ENCODE measurements at regions not wholly inside any gene's neighbourhood (a gene's known extent, or its start where the extent isn't known, plus 50 kb on each side); places are given as distances from the start of the nearest gene placed in this dataset.

DNA sequence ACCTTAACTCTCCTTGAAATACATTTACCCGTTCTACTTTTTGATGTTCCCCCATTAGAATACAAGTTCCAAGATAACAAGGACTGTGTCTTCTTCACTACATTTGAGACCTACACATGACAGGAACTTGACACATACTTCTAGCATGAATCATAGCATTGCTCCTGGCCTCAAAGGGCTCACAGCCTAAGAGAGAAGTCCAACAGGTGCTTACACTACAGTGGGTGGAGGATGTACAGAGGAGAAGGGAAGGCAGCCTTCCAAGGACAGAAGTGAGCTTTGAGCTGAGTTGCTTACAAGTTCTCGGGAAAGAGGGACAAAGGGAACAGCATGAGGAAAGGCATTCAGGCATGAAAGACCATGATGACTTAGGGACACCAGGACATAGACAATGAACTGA lies 56.9 kb upstream of the MSX2 start:
- DNase-seq: no peak

DNA sequence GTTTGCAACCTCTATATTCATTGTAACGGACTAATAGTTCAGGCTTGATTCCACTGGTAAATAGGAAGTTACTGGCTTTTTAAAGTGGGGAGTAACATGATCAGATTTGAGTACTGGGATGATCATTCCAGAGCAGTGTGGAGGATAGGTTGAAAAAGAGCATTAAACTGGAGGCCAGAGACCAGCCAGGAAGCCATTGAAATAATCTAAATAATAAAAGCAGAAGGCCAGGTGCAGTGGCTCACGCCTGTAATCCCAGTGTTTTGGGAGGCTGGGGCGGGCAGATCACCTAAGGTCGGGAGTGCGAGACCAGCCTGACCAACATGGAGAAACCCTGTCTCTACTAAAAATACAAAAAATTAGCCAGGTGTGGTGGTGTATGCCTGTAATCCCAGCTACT lies 56.0 kb upstream of the MSX2 start:
- DNase-seq: no peak
